KOPT-K1 (cell line): ENCODE measurements at regions not wholly inside any gene's neighbourhood (a gene's known extent, or its start where the extent isn't known, plus 50 kb on each side); places are given as distances from the start of the nearest gene placed in this dataset.
"Not testable (repeated sequence)": the region's sequence is repeated elsewhere in the genome, so short reads cannot be mapped to it uniquely, and the experiment has no call there.

ENCODE experiments used
- H3K27ac ChIP-seq: fragments of 200-600 bp; sonication (generic); 2 replicates; pipeline ENCODE4 v1.5.1; 2016; ENCODE audit warnings: antibody characterized with exemption, mild to moderate bottlenecking, low read depth, low read length; ENCODE audit not compliant: poor library complexity, severe bottlenecking
- H3K36me3 ChIP-seq: fragments of 200-600 bp; sonication (generic); 2 replicates; pipeline ENCODE4 v1.5.1; 2017; ENCODE audit warnings: antibody characterized with exemption, mild to moderate bottlenecking, low read length, moderate library complexity; ENCODE audit not compliant: insufficient read depth
- H3K9me3 ChIP-seq: fragments of 200-600 bp; sonication (generic); 2 replicates; pipeline ENCODE4 v1.5.1; 2017; ENCODE audit warnings: antibody characterized with exemption, low read length, mild to moderate bottlenecking; ENCODE audit not compliant: insufficient read depth, poor library complexity, severe bottlenecking

GRCh38 chr10:21106931-21107330 lies 209.8 kb upstream of the NEBL start:
- H3K36me3 ChIP-seq, H3K27ac ChIP-seq, H3K9me3 ChIP-seq: not testable (repeated sequence)

GRCh38 chr10:21105331-21105730 lies 208.2 kb upstream of the NEBL start:
- not testable (repeated sequence) for H3K9me3 ChIP-seq, H3K36me3 ChIP-seq, H3K27ac ChIP-seq

- no peaks in the 10 kb centered on the region for H3K36me3 ChIP-seq
- H3K27ac ChIP-seq: no peak overlapping the region
- H3K9me3 ChIP-seq: no peaks in the 10 kb centered on the region
These were observed 203.9 kb upstream of the NEBL start for GRCh38 chr10:21100871-21101514.

GRCh38 chr10:21100190-21100589 lies 203.1 kb upstream of the NEBL start:
- Histone ChIP-seq H3K27ac (no peak overlapping the region), H3K9me3 (no peaks in the 10 kb centered on the region), H3K36me3 (no peaks in the 10 kb centered on the region)

- H3K9me3 ChIP-seq: no peaks in the 10 kb centered on the region
- H3K36me3 ChIP-seq: no peaks in the 10 kb centered on the region
- H3K27ac ChIP-seq: no peak overlapping the region
These were observed 202.4 kb upstream of the NEBL start for GRCh38 chr10:21099291-21100062.

GRCh38 chr10:21097926-21098355 lies 200.8 kb upstream of the NEBL start:
- H3K9me3 ChIP-seq: no peaks in the 10 kb centered on the region
- H3K27ac ChIP-seq: no peak overlapping the region
- H3K36me3 ChIP-seq: no peaks in the 10 kb centered on the region

GRCh38 chr10:21095494-21096055 lies 198.5 kb upstream of the NEBL start:
- no peaks in the 10 kb centered on the region for H3K9me3 ChIP-seq
- H3K27ac ChIP-seq: no peak overlapping the region
- H3K36me3 ChIP-seq: no peaks in the 10 kb centered on the region

- Histone ChIP-seq H3K27ac (no peak overlapping the region), H3K36me3 (no peaks in the 10 kb centered on the region), H3K9me3 (no peaks in the 10 kb centered on the region)
These were observed 198.0 kb upstream of the NEBL start for GRCh38 chr10:21095073-21095472.

- Histone ChIP-seq H3K36me3 (no peaks in the 10 kb centered on the region), H3K27ac (no peak overlapping the region), H3K9me3 (no peaks in the 10 kb centered on the region)
These were observed 195.8 kb upstream of the NEBL start for GRCh38 chr10:21092683-21093524.

GRCh38 chr10:21090609-21091082 lies 193.5 kb upstream of the NEBL start:
- Histone ChIP-seq H3K27ac (no peak overlapping the region), H3K36me3 (no peaks in the 10 kb centered on the region), H3K9me3 (no peaks in the 10 kb centered on the region)

- Histone ChIP-seq H3K27ac (no peak overlapping the region), H3K36me3 (no peaks in the 10 kb centered on the region), H3K9me3 (no peaks in the 10 kb centered on the region)
These were observed 190.4 kb upstream of the NEBL start for GRCh38 chr10:21087476-21087875.

- Histone ChIP-seq H3K27ac (no peak overlapping the region), H3K9me3 (no peaks in the 10 kb centered on the region), H3K36me3 (no peaks in the 10 kb centered on the region)
These were observed 187.6 kb upstream of the NEBL start for GRCh38 chr10:21084700-21085099.

- Histone ChIP-seq H3K27ac (no peak overlapping the region), H3K36me3 (no peaks in the 10 kb centered on the region), H3K9me3 (no peaks in the 10 kb centered on the region)
These were observed 186.8 kb upstream of the NEBL start for GRCh38 chr10:21083861-21084260.

GRCh38 chr10:21082206-21082605 lies 185.1 kb upstream of the NEBL start:
- Histone ChIP-seq H3K36me3 (no peaks in the 10 kb centered on the region), H3K9me3 (no peaks in the 10 kb centered on the region), H3K27ac (no peak overlapping the region)

- Histone ChIP-seq H3K36me3 (no peaks in the 10 kb centered on the region), H3K9me3 (no peaks in the 10 kb centered on the region), H3K27ac (no peak overlapping the region)
These were observed 183.2 kb upstream of the NEBL start for GRCh38 chr10:21080261-21080660.
